ENCODE measurements at regions not wholly inside any gene's neighbourhood (a gene's known extent, or its start where the extent isn't known, plus 50 kb on each side); places are given as distances from the start of the nearest gene placed in this dataset.

DNA sequence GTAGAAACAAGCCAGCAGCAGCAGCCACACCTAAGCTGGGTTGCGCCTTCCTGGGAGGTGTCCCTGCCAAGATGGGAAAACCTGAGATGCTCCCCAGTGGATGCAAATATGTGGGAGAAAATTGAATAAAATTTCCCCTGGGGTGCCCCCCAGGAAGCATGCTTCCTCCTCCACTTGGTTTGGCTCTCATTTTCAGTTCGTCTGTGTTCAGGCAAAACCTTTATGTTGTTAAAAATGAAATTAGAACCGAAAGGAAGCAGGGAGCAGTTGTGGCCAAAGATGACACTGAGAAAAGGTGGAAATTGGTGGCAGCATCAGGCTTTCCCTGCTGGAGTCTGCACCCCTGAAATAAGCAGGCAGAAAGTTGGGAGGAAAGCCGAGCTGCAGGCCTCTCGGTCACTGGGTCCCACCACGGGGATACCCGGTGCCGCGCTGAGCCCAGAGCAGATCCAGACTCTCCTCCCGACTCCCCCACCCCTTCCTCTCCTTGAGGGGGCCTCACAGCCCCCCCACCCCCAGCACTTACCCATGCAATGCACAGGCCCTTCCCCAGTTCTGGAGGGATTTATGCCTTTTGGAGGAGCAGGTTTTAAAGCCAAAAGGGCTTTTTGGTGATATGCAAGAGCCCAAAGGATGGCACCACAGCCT, 267.7 kb upstream of the SPRED2 start:
- TF ChIP-seq, protein P1, sequence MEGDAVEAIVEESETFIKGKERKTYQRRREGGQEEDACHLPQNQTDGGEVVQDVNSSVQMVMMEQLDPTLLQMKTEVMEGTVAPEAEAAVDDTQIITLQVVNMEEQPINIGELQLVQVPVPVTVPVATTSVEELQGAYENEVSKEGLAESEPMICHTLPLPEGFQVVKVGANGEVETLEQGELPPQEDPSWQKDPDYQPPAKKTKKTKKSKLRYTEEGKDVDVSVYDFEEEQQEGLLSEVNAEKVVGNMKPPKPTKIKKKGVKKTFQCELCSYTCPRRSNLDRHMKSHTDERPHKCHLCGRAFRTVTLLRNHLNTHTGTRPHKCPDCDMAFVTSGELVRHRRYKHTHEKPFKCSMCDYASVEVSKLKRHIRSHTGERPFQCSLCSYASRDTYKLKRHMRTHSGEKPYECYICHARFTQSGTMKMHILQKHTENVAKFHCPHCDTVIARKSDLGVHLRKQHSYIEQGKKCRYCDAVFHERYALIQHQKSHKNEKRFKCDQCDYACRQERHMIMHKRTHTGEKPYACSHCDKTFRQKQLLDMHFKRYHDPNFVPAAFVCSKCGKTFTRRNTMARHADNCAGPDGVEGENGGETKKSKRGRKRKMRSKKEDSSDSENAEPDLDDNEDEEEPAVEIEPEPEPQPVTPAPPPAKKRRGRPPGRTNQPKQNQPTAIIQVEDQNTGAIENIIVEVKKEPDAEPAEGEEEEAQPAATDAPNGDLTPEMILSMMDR (conservative IDR thresholded peaks at IDR 0.05; ENCODE audit: low read length) = no peak
- TF ChIP-seq EZH2phosphoT487 (IDR thresholded peaks at IDR 0.05; ENCODE audit: borderline replicate concordance) = no peak

Data from Loucy (cell line).